Pancreas (tissue), 10 donors: ENCODE measurements at regions not wholly inside any gene's neighbourhood (a gene's known extent, or its start where the extent isn't known, plus 50 kb on each side); places are given as distances from the start of the nearest gene placed in this dataset.

Source experiments
- ATAC-seq, 4 donors: fragments of 200-7000 bp; cut with Tn5 transposase; one replicate each; pipeline versions ENCODE4 v1.8.0 to v1.9.1; 2020; ENCODE audit warnings: mild to moderate bottlenecking in 4 of 4, moderate library complexity in 4 of 4
- DNase-seq, 6 donors: peaks; one replicate each; pipeline ENCODE4 v3.0.0-alpha.2; 2020
- FAIRE-seq: peaks from 2 replicates; lab custom pipeline; 2012; peaks lifted over from hg19 to GRCh38; lab: Jason Lieb, UNC
- H3K27ac ChIP-seq, 4 donors: fragments of 200-600 bp; sonication (generic); 1 replicate in 3 of 4; 2 replicates in 1 of 4; pipeline versions ENCODE4 v1.5.0 to v1.8.0; 2020
- H3K27me3 ChIP-seq, 4 donors: fragments of 200-600 bp; one replicate each; pipeline ENCODE4 v1.8.0; 2021
- H3K36me3 ChIP-seq, 3 donors: fragments of 200-600 bp; sonication (generic) in 1 of 3; one replicate each; pipeline versions ENCODE4 v1.5.0 to v1.8.0; 2020 to 2021
- H3K4me1 ChIP-seq, 3 donors: fragments of 200-600 bp; one replicate each; pipeline ENCODE4 v1.8.0; 2021
- H3K4me3 ChIP-seq, 4 donors: fragments of 200-600 bp; sonication (generic) in 2 of 4; one replicate each; pipeline versions ENCODE4 v1.5.0 to v1.8.0; 2020 to 2021
- H3K9me3 ChIP-seq, 4 donors: fragments of 200-600 bp; one replicate each; pipeline ENCODE4 v1.8.0; 2021
- WGBS, 2 donors: extraction: QIAGEN DNeasy Blood & Tissue Kit; methylation state at CpG; one replicate each; pipeline ENCODE4 v1.1.7; 2013; 5-methylcytosine and 5-hydroxymethylcytosine counted together
- intact Hi-C, 3 donors: fragments of 100-400 bp; cut with DNase I; formaldehyde crosslinking; loops; one replicate each; pipeline versions ENCODE4 v1.11.1 to v1.14.2; 2022
- TF ChIP-seq, protein P1 (sequence below), 4 donors: fragments of 200-600 bp; sonication (generic) in 3 of 4; IDR thresholded peaks; one replicate each; pipeline versions ENCODE4 v1.5.0 to v1.8.0; 2021; ENCODE audit warnings: antibody characterized with exemption in 4 of 4
- donor health status: healthy with polysubstance abuse.
- donor health status: DM: no; HTN: no; CAD: no; lungs with moderate emphysema.
- donor health status: DM: no; HTN: no; CAD: no.
- donor health status: control.
- donor health status: control.
- donor health status: Bipolar disorder and iron deficiency.
- donor health status: DM: yes; HTN: yes; CAD: no.
- donor health status: DM: no; HTN: no; CAD: no.
- donor health status: DM: no; HTN: no; CAD: no.
- donor health status: DM: yes; HTN: yes; CAD: no.

DNA sequence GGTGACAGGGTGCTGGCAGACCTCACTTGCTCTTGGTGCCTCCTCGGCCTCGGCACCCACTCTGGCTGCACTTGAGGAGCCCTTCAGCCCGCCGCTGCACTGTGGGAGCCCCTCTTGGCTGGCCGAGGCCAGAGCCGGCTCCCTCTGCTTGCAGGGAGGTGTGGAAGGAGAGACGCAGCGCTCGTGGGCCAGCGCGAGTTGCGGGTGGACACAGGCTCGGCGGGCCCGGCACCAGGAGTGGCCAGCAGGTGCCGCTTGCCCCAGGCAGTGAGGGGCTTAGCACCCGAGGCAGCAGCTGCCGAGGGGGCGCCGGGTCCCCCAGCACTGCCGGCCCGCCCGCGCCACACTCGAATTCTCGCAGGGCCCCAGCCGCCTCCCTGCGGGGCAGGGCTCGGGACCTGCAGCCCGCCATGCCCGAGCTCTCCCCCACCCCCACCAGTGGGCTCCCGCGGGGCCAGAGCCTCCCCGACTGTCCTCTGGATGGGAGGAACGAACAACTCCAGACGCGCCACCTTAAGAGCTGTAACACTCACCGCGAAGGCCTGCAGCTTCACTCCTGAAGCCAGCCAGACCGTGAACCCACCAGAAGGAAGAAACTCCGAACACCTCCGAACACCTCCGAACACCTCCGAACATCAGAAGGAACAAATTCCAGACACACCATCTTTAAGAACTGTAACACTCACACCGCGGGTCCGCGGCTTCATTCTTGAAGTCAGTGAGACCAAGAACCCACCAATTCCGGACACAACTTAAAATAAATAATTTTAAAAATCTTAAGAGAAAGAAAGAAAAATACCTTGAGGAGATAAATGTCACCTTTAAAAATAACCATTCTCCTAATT lies 311.1 kb upstream of the SLC7A11 start:
- intact Hi-C loops: no loop called here
- Histone ChIP-seq H3K9me3 (no peaks in the 10 kb centered on the region), H3K4me3 (no peak overlapping the region), H3K27ac (no peak overlapping the region), H3K36me3 (no peaks in the 10 kb centered on the region), H3K27me3 (no peaks in the 10 kb centered on the region), H3K4me1 (no peaks in the 10 kb centered on the region)
- TF ChIP-seq, protein P1, sequence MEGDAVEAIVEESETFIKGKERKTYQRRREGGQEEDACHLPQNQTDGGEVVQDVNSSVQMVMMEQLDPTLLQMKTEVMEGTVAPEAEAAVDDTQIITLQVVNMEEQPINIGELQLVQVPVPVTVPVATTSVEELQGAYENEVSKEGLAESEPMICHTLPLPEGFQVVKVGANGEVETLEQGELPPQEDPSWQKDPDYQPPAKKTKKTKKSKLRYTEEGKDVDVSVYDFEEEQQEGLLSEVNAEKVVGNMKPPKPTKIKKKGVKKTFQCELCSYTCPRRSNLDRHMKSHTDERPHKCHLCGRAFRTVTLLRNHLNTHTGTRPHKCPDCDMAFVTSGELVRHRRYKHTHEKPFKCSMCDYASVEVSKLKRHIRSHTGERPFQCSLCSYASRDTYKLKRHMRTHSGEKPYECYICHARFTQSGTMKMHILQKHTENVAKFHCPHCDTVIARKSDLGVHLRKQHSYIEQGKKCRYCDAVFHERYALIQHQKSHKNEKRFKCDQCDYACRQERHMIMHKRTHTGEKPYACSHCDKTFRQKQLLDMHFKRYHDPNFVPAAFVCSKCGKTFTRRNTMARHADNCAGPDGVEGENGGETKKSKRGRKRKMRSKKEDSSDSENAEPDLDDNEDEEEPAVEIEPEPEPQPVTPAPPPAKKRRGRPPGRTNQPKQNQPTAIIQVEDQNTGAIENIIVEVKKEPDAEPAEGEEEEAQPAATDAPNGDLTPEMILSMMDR (IDR thresholded peaks at IDR 0.05): no peak
- peak in 1 of 6 donors; percentile 63 for DNase-seq
- ATAC-seq: no peak
- WGBS, 2 donors: 91 to 93% methylated on average over 43 to 49 of the region's 49 CpGs
- no peak for FAIRE-seq

DNA sequence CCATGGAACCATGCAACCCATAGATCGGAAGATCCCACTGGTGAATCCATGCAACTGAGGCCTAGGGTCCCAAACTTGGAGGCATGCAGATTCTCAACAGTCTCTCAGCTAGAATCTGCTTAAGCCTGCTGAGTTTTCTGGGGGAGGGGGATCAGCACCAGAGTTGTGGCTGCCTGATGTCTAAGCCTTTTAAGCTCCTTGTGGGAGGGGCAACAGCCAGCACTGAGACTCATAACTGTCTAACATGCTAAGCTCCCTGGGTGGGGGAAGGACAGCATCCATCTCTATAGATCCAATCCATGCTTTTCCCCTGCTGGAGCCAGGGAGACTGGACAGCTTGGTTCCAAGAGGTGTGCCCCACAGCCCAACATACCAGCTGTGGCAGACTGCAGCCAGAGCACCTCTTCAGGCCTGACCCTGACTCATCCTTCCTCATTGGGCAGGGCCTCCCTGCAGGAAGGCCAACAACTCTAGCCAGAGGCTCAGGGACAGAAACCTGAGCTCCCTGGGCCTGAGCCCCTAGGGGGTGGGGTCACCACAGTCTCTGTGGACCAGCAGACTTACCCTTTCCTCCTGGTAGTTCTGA lies 300.1 kb upstream of the SLC7A11 start:
- ATAC-seq (no peak), FAIRE-seq (no peak), DNase-seq (no peak)
- Histone ChIP-seq H3K4me3 (no peak overlapping the region), H3K36me3 (no peaks in the 10 kb centered on the region), H3K27me3 (no peaks in the 10 kb centered on the region), H3K4me1 (no peaks in the 10 kb centered on the region), H3K9me3 (no peaks in the 10 kb centered on the region), H3K27ac (no peak overlapping the region)
- 91 to 100% methylated on average over 1 of the region's 1 CpG for WGBS, 2 donors
- TF ChIP-seq, protein P1 (IDR thresholded peaks at IDR 0.05): no peak
- intact Hi-C loops: no loop called here

DNA sequence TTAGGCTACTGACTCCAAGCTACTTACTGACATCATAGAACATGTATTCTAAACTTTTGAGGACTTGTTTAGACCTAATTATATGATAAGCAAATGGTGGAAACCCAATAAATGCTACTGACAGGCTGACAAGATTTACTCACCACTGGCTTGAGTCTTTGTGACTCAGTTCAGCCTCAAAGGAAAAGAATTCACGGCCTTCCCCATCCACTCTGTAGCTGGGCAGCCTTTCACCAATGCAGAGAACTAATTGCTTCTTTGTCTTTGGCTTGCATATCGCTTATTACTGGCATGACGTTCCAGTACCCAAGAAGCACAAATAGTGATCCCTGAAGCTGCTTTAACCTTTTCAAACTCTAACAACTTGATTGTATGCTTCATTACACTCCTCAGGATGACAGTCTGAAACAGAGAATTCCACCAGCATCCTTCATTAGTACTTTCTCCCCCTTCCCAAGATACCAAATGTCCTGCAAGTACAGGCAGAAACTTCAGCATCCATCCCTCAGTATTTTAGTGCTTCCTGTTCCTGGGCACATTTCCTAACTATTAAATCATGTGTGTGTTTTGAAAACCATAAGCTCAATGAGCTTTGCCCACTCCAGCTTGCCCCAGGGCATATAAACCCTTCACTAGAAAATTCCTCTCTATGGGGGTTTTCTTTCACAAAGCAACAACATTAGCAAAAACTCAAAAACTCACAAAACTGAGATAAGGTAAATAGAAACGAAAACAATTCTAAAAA lies 298.1 kb upstream of the SLC7A11 start:
- no peak for FAIRE-seq
- ATAC-seq: no peak
- H3K4me3 ChIP-seq: no peak overlapping the region
- no peaks in the 10 kb centered on the region for H3K27me3 ChIP-seq
- intact Hi-C loops: no loop called here
- WGBS, 2 donors: 70 to 72% methylated on average over 4 of the region's 4 CpGs
- H3K4me1 ChIP-seq: no peaks in the 10 kb centered on the region
- no peak overlapping the region for H3K27ac ChIP-seq
- no peak for DNase-seq
- TF ChIP-seq, protein P1 (IDR thresholded peaks at IDR 0.05): no peak
- H3K9me3 ChIP-seq: no peaks in the 10 kb centered on the region
- no peaks in the 10 kb centered on the region for H3K36me3 ChIP-seq

DNA sequence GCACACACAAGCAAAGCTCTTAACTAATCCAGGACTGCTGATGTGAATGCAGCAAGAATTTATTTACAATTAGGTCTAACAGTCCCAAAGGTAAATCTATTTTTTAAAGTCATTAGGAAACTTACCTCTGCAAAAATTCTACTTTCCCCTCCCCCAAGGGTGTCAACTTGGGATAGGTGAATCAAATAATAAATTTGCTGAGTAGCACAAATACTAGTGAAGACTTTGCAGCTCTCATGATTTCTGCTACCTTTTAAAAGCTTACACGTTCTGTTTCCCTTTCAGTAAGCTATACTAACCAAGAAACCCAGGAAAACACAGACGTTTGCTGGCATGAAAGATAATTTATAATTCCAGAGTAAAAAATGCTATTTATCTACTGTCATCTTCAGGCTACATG lies 296.6 kb upstream of the SLC7A11 start:
- H3K36me3 ChIP-seq: no peaks in the 10 kb centered on the region
- FAIRE-seq (no peak), ATAC-seq (no peak), DNase-seq (no peak)
- no peaks in the 10 kb centered on the region for H3K4me1 ChIP-seq
- WGBS, 2 donors: 25 to 26% methylated on average over 2 of the region's 2 CpGs
- TF ChIP-seq, protein P1 (IDR thresholded peaks at IDR 0.05): no peak
- intact Hi-C loops: no loop called here
- H3K4me3 ChIP-seq: no peak overlapping the region
- H3K27ac ChIP-seq: no peak overlapping the region
- no peaks in the 10 kb centered on the region for H3K27me3 ChIP-seq
- no peaks in the 10 kb centered on the region for H3K9me3 ChIP-seq
